K562 (cell line): ENCODE measurements at regions not wholly inside any gene's neighbourhood (a gene's known extent, or its start where the extent isn't known, plus 50 kb on each side); places are given as distances from the start of the nearest gene placed in this dataset.

Experiments used
- ATAC-seq: fragments of 200-7000 bp; cut with Tn5 transposase; 3 replicates; pipeline ENCODE4 v1.9.1; 2020; ENCODE audit warnings: moderate library complexity
- BruUV-seq: library from RNA; stranded (reverse); fragments of 400-500 nt; replicated peaks from 2 replicates; lab custom pipeline; 2021; lab: Mats Ljungman, UMichigan
- CTCF ChIA-PET: fragments of 300-600 bp; formaldehyde crosslinking; extraction: SDS; loops from one replicate; lab custom pipeline; 2021; ENCODE audit warnings: low intra/inter-chr PET ratio; lab: Yijun Ruan, JAX
- POLR2A ChIA-PET: fragments of 300-600, 350-650 bp; sonication (Branson Sonifier 250); formaldehyde crosslinking; extraction: SDS; loops from one replicate; lab custom pipeline; 2021; ENCODE audit warnings: antibody characterized with exemption, inconsistent platforms; lab: Yijun Ruan, JAX
- DNase-seq, 4 experiments: peaks; one replicate each; pipeline versions ENCODE4 v3.0.0 to v3.0.0-alpha.2; 2011 to 2018; ENCODE audit warnings: low spot score in 3 of 4, mixed read lengths in 3 of 4; ENCODE audit errors: extremely low read depth in 1 of 4
- FAIRE-seq: peaks from 2 replicates; lab custom pipeline; 2011; peaks lifted over from hg19 to GRCh38; lab: Jason Lieb, UNC
- H2AFZ ChIP-seq: 2 replicates; pipeline ENCODE4 v1.6.0; 2011; ENCODE audit warnings: low read depth, low read length, control low read depth, inconsistent platforms
- H3K27ac ChIP-seq: fragments of 200-600 bp; 3 replicates; pipeline ENCODE4 v1.8.0; 2011; ENCODE audit warnings: low read depth, mild to moderate bottlenecking, control low read depth, inconsistent platforms, low read length, moderate library complexity, mixed read lengths; ENCODE audit errors: extremely low read depth
- H3K27me3 ChIP-seq, 2 experiments: fragments of 300-600 bp in 1 of 2; 2 replicates in 1 of 2; 3 replicates in 1 of 2; pipeline versions ENCODE4 v1.6.0 to v1.8.0; 2011; ENCODE audit warnings: inconsistent platforms in 2 of 2, low read length in 2 of 2, mild to moderate bottlenecking in 1 of 2, mixed read lengths in 1 of 2, moderate library complexity in 1 of 2; ENCODE audit not compliant: control insufficient read depth in 2 of 2, insufficient read depth in 2 of 2
- H3K36me3 ChIP-seq: fragments of 300-600 bp; 3 replicates; pipeline ENCODE4 v1.8.0; 2011; ENCODE audit warnings: mild to moderate bottlenecking, low read length, inconsistent platforms; ENCODE audit not compliant: control insufficient read depth, insufficient read depth
- H3K4me1 ChIP-seq, 2 experiments: fragments of 200-600 bp in 1 of 2; replicated peaks in 1 of 2; 2 replicates in 1 of 2; 3 replicates in 1 of 2; pipeline versions ENCODE4 v1.5.1 to v1.8.0; 2011; ENCODE audit warnings: inconsistent platforms in 2 of 2, low read length in 2 of 2, mild to moderate bottlenecking in 1 of 2, mixed read lengths in 1 of 2, moderate library complexity in 1 of 2; ENCODE audit not compliant: control insufficient read depth in 2 of 2, insufficient read depth in 2 of 2
- H3K4me2 ChIP-seq: 2 replicates; pipeline ENCODE4 v1.6.1; 2011; ENCODE audit warnings: low read length, control low read depth, inconsistent platforms, mixed read lengths; ENCODE audit not compliant: insufficient read depth
- H3K4me3 ChIP-seq: fragments of 200-600 bp; sonication (generic), shearing (Covaris generic); 2 replicates; pipeline ENCODE4 v1.5.1; 2016; ENCODE audit warnings: control low read depth, inconsistent platforms
- H3K79me2 ChIP-seq: fragments of 200-600 bp; 3 replicates; pipeline ENCODE4 v1.8.0; 2011; ENCODE audit warnings: low read length, inconsistent platforms; ENCODE audit not compliant: control insufficient read depth, insufficient read depth
- H3K9ac ChIP-seq, 2 experiments: 2 replicates each; pipeline versions ENCODE4 v1.6.0 to v1.6.1; 2011; ENCODE audit warnings: low read depth in 2 of 2, low read length in 2 of 2, control low read depth in 1 of 2, inconsistent platforms in 1 of 2, mild to moderate bottlenecking in 1 of 2, mixed read lengths in 1 of 2; ENCODE audit not compliant: insufficient read depth in 1 of 2
- H3K9me1 ChIP-seq: one replicate; pipeline ENCODE4 v1.6.0; 2011; ENCODE audit warnings: inconsistent platforms, mild to moderate bottlenecking, low read length, moderate library complexity; ENCODE audit not compliant: control insufficient read depth, insufficient read depth
- H3K9me3 ChIP-seq: replicated peaks from 2 replicates; pipeline ENCODE4 v1.5.1; 2011; ENCODE audit warnings: low read depth, low read length, inconsistent platforms; ENCODE audit not compliant: control insufficient read depth, insufficient read depth
- H4K20me1 ChIP-seq: replicated peaks from 2 replicates; pipeline ENCODE4 v1.6.1; 2011; ENCODE audit warnings: low read length, inconsistent platforms, mixed read lengths; ENCODE audit not compliant: control insufficient read depth, insufficient read depth
- BDP1 ChIP-seq: IDR thresholded peaks from 3 replicates; pipeline ENCODE4 v1.6.1; 2011; ENCODE audit not compliant: insufficient read length, insufficient read depth
- BRD9 ChIP-seq: fragments of 450-650 bp; IDR thresholded peaks from 2 replicates; pipeline ENCODE4 v1.6.1; 2018; ENCODE audit warnings: low read depth; ENCODE audit not compliant: partially characterized antibody
- DDX20 ChIP-seq: fragments of 450-650 bp; IDR thresholded peaks from 2 replicates; pipeline ENCODE4 v1.6.1; 2016; ENCODE audit warnings: missing genetic modification characterization, low read depth, mild to moderate bottlenecking, missing compliant biosample characterization, moderate library complexity
- DPF2 ChIP-seq: fragments of 450-650 bp; IDR thresholded peaks from 2 replicates; pipeline ENCODE4 v1.6.1; 2016
- ERF ChIP-seq: fragments of 450-650 bp; formaldehyde crosslinking; IDR thresholded peaks from 2 replicates; pipeline ENCODE4 v1.4.0; 2020; ENCODE audit warnings: mild to moderate bottlenecking, mixed read lengths
- FOXM1 ChIP-seq, 2 experiments: fragments of 450-650 bp in 1 of 2; sonication (generic) in 1 of 2; formaldehyde crosslinking in 1 of 2; IDR thresholded peaks; 2 replicates each; pipeline versions ENCODE4 v1.6.1 to v1.9.0; 2017 to 2022; ENCODE audit warnings: low read depth in 2 of 2, mild to moderate bottlenecking in 2 of 2, missing genetic modification reagents in 1 of 2, moderate library complexity in 1 of 2
- HIVEP1 ChIP-seq: fragments of 250-450 bp; sonication (Bioruptor Pico); IDR thresholded peaks from 2 replicates; pipeline ENCODE4 v1.4.0; 2020; ENCODE audit warnings: mild to moderate bottlenecking
- NCOA2 ChIP-seq, 2 experiments: fragments of 450-650 bp; IDR thresholded peaks; 2 replicates each; pipeline ENCODE4 v1.6.1; 2018; ENCODE audit warnings: mild to moderate bottlenecking in 2 of 2, moderate library complexity in 1 of 2; ENCODE audit not compliant: partially characterized antibody in 2 of 2
- PCBP2 ChIP-seq: fragments of 200-400 bp; formaldehyde crosslinking; IDR thresholded peaks from 2 replicates; pipeline ENCODE4 v1.6.1; 2018; ENCODE audit warnings: low read length, low read depth, mild to moderate bottlenecking, moderate library complexity; ENCODE audit not compliant: poor library complexity, severe bottlenecking
- XRCC4 ChIP-seq: IDR thresholded peaks from one replicate; pipeline ENCODE4 v1.6.1; 2011; ENCODE audit not compliant: insufficient read depth, insufficient read length; ENCODE audit errors: extremely low read depth
- ZBTB1 ChIP-seq: sonication (generic); formaldehyde crosslinking; IDR thresholded peaks from 2 replicates; pipeline ENCODE4 v1.8.1; 2023; ENCODE audit warnings: missing genetic modification reagents, low read depth, mild to moderate bottlenecking, borderline replicate concordance
- ZNF175 ChIP-seq: fragments of 200-800 bp; sonication (Bioruptor generic); IDR thresholded peaks from 2 replicates; pipeline ENCODE4 v1.6.1; 2016; ENCODE audit warnings: low read depth, mild to moderate bottlenecking, missing genetic modification characterization, missing compliant biosample characterization
- ZNF436 ChIP-seq: fragments of 250-450, 450-650 bp; sonication (Bioruptor Pico); formaldehyde crosslinking; IDR thresholded peaks from 2 replicates; pipeline ENCODE4 v1.7.0; 2020; ENCODE audit warnings: mild to moderate bottlenecking
- ZNF79 ChIP-seq: fragments of 250-450 bp; sonication (Bioruptor Pico); IDR thresholded peaks from 2 replicates; pipeline ENCODE4 v1.4.0; 2020; ENCODE audit warnings: low read depth, mild to moderate bottlenecking, moderate library complexity
- WGBS: fragments of 100-300 bp; shearing (Covaris generic); methylation state at CpG from one replicate; pipeline ENCODE4 v1.1.6; 2016; ENCODE audit warnings: low coverage, mixed read lengths; ENCODE audit not compliant: insufficient coverage; ENCODE audit errors: missing lambda C conversion rate; 5-methylcytosine and 5-hydroxymethylcytosine counted together
- in situ Hi-C: fragments of 300-500 bp; cut with MboI; formaldehyde crosslinking; loops from 4 replicates; pipeline ENCODE4 v1.15.0; 2018; ENCODE audit warnings: inconsistent platforms, mixed read lengths
- intact Hi-C: fragments of 100-400 bp; cut with micrococcal nuclease; formaldehyde crosslinking; loops from 2 replicates; pipeline ENCODE4 v1.14.2; 2022
- TF ChIP-seq, protein P1 (sequence below): fragments of 250-450 bp; sonication (Bioruptor Pico); IDR thresholded peaks from 2 replicates; pipeline ENCODE4 v1.8.0; 2022; ENCODE audit warnings: inconsistent platforms

DNA sequence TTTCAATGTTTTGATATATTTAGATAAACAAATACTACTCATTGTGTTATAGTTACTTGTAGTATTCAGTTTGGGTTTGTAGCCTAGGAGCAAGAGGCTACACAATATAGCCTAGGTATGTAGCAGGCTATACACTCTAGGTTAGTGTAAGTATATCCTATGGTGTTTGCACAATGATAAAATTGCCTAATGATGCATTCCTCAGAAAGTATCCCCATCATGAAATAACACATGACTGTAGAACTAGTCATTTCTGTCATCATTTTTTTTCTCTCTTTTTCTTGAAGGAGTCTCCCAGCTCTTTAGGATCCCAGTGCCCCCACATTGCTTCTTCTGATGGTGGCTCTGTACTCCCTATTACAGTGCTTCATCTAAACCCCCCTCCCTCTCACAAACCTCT lies 157.7 kb upstream of the CADPS start (continued):
- TF ChIP-seq, protein P1, sequence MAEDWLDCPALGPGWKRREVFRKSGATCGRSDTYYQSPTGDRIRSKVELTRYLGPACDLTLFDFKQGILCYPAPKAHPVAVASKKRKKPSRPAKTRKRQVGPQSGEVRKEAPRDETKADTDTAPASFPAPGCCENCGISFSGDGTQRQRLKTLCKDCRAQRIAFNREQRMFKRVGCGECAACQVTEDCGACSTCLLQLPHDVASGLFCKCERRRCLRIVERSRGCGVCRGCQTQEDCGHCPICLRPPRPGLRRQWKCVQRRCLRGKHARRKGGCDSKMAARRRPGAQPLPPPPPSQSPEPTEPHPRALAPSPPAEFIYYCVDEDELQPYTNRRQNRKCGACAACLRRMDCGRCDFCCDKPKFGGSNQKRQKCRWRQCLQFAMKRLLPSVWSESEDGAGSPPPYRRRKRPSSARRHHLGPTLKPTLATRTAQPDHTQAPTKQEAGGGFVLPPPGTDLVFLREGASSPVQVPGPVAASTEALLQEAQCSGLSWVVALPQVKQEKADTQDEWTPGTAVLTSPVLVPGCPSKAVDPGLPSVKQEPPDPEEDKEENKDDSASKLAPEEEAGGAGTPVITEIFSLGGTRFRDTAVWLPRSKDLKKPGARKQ (CRISPR knock-in tag), result no peak
- TF ChIP-seq DDX20 (no peak), ZBTB1 (CRISPR knock-in tag) (no peak), BRD9 (no peak)

DNA sequence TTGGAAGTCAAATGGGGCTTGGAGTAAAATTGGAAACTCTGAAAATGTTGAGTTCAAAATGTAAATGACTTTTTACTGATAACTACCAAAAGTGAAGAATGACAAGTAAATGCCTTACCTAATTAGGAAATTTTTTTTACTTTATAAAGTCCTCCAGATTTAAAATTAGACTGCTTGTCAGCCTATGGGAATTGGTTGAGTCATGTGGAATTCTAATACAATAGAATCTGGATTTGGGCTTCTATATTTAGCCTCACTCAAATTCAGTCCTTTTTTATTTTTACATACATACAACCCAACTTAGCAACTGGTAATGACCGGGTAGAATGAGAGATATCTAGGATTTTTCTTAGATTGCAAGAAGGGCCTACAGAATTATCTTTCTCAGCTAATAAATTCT lies 158.9 kb upstream of the CADPS start:
- ChIA-PET POLR2A (no interaction called here), CTCF (no interaction called here)
- no peak for DNase-seq
- no peak for FAIRE-seq
- Histone ChIP-seq H3K4me1 (no peaks in the 10 kb centered on the region), H2AFZ (no peak overlapping the region), H3K9ac (no peak overlapping the region), H3K4me3 (no peak overlapping the region), H3K27ac (no peak overlapping the region), H3K4me2 (no peak overlapping the region), H3K36me3 (no peaks in the 10 kb centered on the region), H3K27me3 (no peaks in the 10 kb centered on the region), H3K9me3 (no peaks in the 10 kb centered on the region), H4K20me1 (no peaks in the 10 kb centered on the region), H3K9me1 (no peaks in the 10 kb centered on the region), H3K79me2 (no peaks in the 10 kb centered on the region)
- in situ Hi-C loops (no loop called here), intact Hi-C loops (no loop called here)
- BruUV-seq, result no TSS peak
- no peak for ATAC-seq
- TF ChIP-seq XRCC4 (no peak), ZNF436 (no peak), ZNF79 (no peak), ERF (CRISPR knock-in tag) (no peak), NCOA2 (IDR thresholded peaks at IDR 0.05; ENCODE audit: partially characterized antibody in 2 of 2) (no peak), BDP1 (no peak), HIVEP1 (no peak), DPF2 (no peak), FOXM1 (IDR thresholded peaks at IDR 0.05; ENCODE audit: low read depth) (no peak), FOXM1 (CRISPR knock-in tag; IDR thresholded peaks at IDR 0.05; ENCODE audit: low read depth) (no peak), ZNF175 (CRISPR knock-in tag) (no peak), PCBP2 (no peak)
- WGBS, result 0% methylated on average over 1 of the region's 1 CpG
